ENCODE measurements at regions not wholly inside any gene's neighbourhood (a gene's known extent, or its start where the extent isn't known, plus 50 kb on each side); places are given as distances from the start of the nearest gene placed in this dataset.

- no peak overlapping the region for H3K4me3 ChIP-seq
- no peak overlapping the region for H3K27ac ChIP-seq
- 98 to 100% (median 100%) methylated on average over 3 of the region's 3 CpGs for WGBS, 4 donors
- TF ChIP-seq POLR2A (IDR thresholded peaks at IDR 0.05) (no peak), CTCF (IDR thresholded peaks at IDR 0.05) (no peak)
- H3K9me3 ChIP-seq (replicated peaks in 1 of 3), result no peaks in the 10 kb centered on the region
- intact Hi-C loops (cut with DNase I), result no loop called here
- DNase-seq, result no peak
- no peaks in the 10 kb centered on the region for H3K36me3 ChIP-seq (replicated peaks in 1 of 2)
- peaks cover 0 to 20% of the 10 kb centered on the region in 2 donors for H3K4me1 ChIP-seq (replicated peaks in 1 of 2)
- no peaks in the 10 kb centered on the region for H3K27me3 ChIP-seq
These were observed 157.9 kb upstream of the RAB4A start for GRCh38 chr1:229112832-229113548.

GRCh38 chr1:229114315-229114714, 156.6 kb upstream of the RAB4A start:
- intact Hi-C loops (cut with DNase I), result no loop called here
- Histone ChIP-seq H3K4me3 (no peak overlapping the region), H3K36me3 (replicated peaks in 1 of 2) (no peaks in the 10 kb centered on the region), H3K4me1 (replicated peaks in 1 of 2) (peaks cover 0 to 24% of the 10 kb centered on the region in 2 donors), H3K27ac (no peak overlapping the region), H3K9me3 (replicated peaks in 1 of 3) (no peaks in the 10 kb centered on the region), H3K27me3 (no peaks in the 10 kb centered on the region)
- 10 to 19% (median 15%) methylated on average over 5 of the region's 5 CpGs for WGBS, 4 donors
- DNase-seq, result peak in 5 of 7 donors; percentile 35 to 74 (median 61)
- TF ChIP-seq POLR2A (IDR thresholded peaks at IDR 0.05) (no peak), CTCF (IDR thresholded peaks at IDR 0.05) (no peak)

- Histone ChIP-seq H3K27me3 (no peaks in the 10 kb centered on the region), H3K4me1 (replicated peaks in 1 of 2) (peaks cover 0 to 24% of the 10 kb centered on the region in 2 donors), H3K36me3 (replicated peaks in 1 of 2) (no peaks in the 10 kb centered on the region), H3K4me3 (no peak overlapping the region), H3K27ac (no peak overlapping the region), H3K9me3 (replicated peaks in 1 of 3) (no peaks in the 10 kb centered on the region)
- DNase-seq, result no peak
- intact Hi-C loops (cut with DNase I), result no loop called here
- TF ChIP-seq POLR2A (IDR thresholded peaks at IDR 0.05), result no peak
- no peak for TF ChIP-seq CTCF (IDR thresholded peaks at IDR 0.05)
- 3 to 38% (median 20%) methylated on average over 2 to 4 of the region's 4 CpGs for WGBS, 4 donors
These were observed 156.0 kb upstream of the RAB4A start for GRCh38 chr1:229114850-229115365.

GRCh38 chr1:229116114-229116513, 154.8 kb upstream of the RAB4A start:
- intact Hi-C loops (cut with DNase I), result no loop called here
- WGBS, 4 donors, result 90 to 96% (median 94%) methylated on average over 16 of the region's 16 CpGs
- no peak for TF ChIP-seq CTCF (IDR thresholded peaks at IDR 0.05)
- no peak for TF ChIP-seq POLR2A (IDR thresholded peaks at IDR 0.05)
- Histone ChIP-seq H3K27ac (no peak overlapping the region), H3K36me3 (replicated peaks in 1 of 2) (no peaks in the 10 kb centered on the region), H3K4me1 (replicated peaks in 1 of 2) (peaks cover 0 to 24% of the 10 kb centered on the region in 2 donors), H3K27me3 (no peaks in the 10 kb centered on the region), H3K4me3 (no peak overlapping the region), H3K9me3 (replicated peaks in 1 of 3) (no peaks in the 10 kb centered on the region)
- no peak for DNase-seq
